SK-N-SH (cell line): ENCODE measurements at regions not wholly inside any gene's neighbourhood (a gene's known extent, or its start where the extent isn't known, plus 50 kb on each side); places are given as distances from the start of the nearest gene placed in this dataset.

Source experiments
- CTCF ChIA-PET: fragments of 300-600, 350-600 bp; formaldehyde crosslinking; extraction: SDS; loops from one replicate; lab custom pipeline; 2021; lab: Yijun Ruan, JAX
- POLR2A ChIA-PET: fragments of 350-600 bp; sonication (Branson Sonifier 250); formaldehyde crosslinking; extraction: SDS; loops from one replicate; lab custom pipeline; 2020; ENCODE audit warnings: antibody characterized with exemption, inconsistent platforms; lab: Yijun Ruan, JAX
- DNase-seq: peaks from one replicate; pipeline ENCODE4 v3.0.0; 2012
- H2AFZ ChIP-seq: fragments of 200-600 bp; sonication (generic); 2 replicates; pipeline ENCODE4 v1.8.1; 2016; ENCODE audit warnings: antibody characterized with exemption, mild to moderate bottlenecking, low read depth
- H3F3A ChIP-seq: fragments of 200-600 bp; sonication (generic); replicated peaks from 2 replicates; pipeline ENCODE3; 2016; ENCODE audit warnings: antibody characterized with exemption, mild to moderate bottlenecking; ENCODE audit not compliant: insufficient read depth
- H3K27ac ChIP-seq, 2 experiments: fragments of 200-500 bp in 1 of 2; fragments of 200-600 bp in 1 of 2; sonication (Bioruptor generic) in 1 of 2; sonication (generic), shearing (Covaris generic) in 1 of 2; 2 replicates each; pipeline versions ENCODE4 v1.5.1 to v1.6.1; 2014 to 2016; ENCODE audit warnings: low read depth in 2 of 2, inconsistent platforms in 1 of 2, low read length in 1 of 2, mild to moderate bottlenecking in 1 of 2, mixed read lengths in 1 of 2
- H3K27me3 ChIP-seq: fragments of 200-600 bp; sonication (generic), shearing (Covaris generic); 2 replicates; pipeline ENCODE4 v1.6.1; 2016; ENCODE audit warnings: mixed run types; ENCODE audit not compliant: insufficient read depth
- H3K36me3 ChIP-seq, 2 experiments: fragments of 200-500 bp in 1 of 2; fragments of 200-600 bp in 1 of 2; sonication (Bioruptor generic) in 1 of 2; sonication (generic) in 1 of 2; replicated peaks in 1 of 2; 2 replicates each; pipeline versions ENCODE3 to v1.5.1; 2014 to 2016; ENCODE audit warnings: low read length in 1 of 2, mild to moderate bottlenecking in 1 of 2; ENCODE audit not compliant: insufficient read depth in 2 of 2, control insufficient read depth in 1 of 2
- H3K4me1 ChIP-seq, 2 experiments: fragments of 200-500 bp in 1 of 2; fragments of 200-600 bp in 1 of 2; sonication (Bioruptor generic) in 1 of 2; sonication (generic), shearing (Covaris generic) in 1 of 2; 2 replicates each; pipeline versions ENCODE4 v1.5.1 to v1.6.1; 2014 to 2016; ENCODE audit warnings: low read depth in 1 of 2, low read length in 1 of 2, mixed run types in 1 of 2; ENCODE audit not compliant: insufficient read depth in 2 of 2, control insufficient read depth in 1 of 2
- H3K4me2 ChIP-seq: fragments of 200-600 bp; sonication (generic), shearing (Covaris generic); 2 replicates; pipeline ENCODE4 v1.6.1; 2017; ENCODE audit warnings: mixed run types
- H3K4me3 ChIP-seq, 2 experiments: fragments of 200-500 bp in 1 of 2; fragments of 200-600 bp in 1 of 2; sonication (Bioruptor generic) in 1 of 2; sonication (generic), shearing (Covaris generic) in 1 of 2; 2 replicates each; pipeline versions ENCODE4 v1.5.1 to v1.8.1; 2014 to 2016; ENCODE audit warnings: low read depth in 2 of 2, inconsistent platforms in 1 of 2, low read length in 1 of 2, mild to moderate bottlenecking in 1 of 2, mixed read lengths in 1 of 2, moderate library complexity in 1 of 2
- H3K79me2 ChIP-seq: fragments of 200-600 bp; sonication (generic); 2 replicates; pipeline ENCODE4 v1.8.1; 2017; ENCODE audit warnings: mild to moderate bottlenecking; ENCODE audit not compliant: insufficient read depth
- H3K9ac ChIP-seq: fragments of 200-600 bp; sonication (generic); 2 replicates; pipeline ENCODE4 v1.6.1; 2017; ENCODE audit warnings: mixed run types
- H3K9me2 ChIP-seq: fragments of 200-600 bp; sonication (generic); 2 replicates; pipeline ENCODE4 v1.6.1; 2017; ENCODE audit warnings: mixed run types
- H3K9me3 ChIP-seq: fragments of 200-600 bp; sonication (generic); 2 replicates; pipeline ENCODE4 v1.6.1; 2017; ENCODE audit warnings: mixed run types, mild to moderate bottlenecking, moderate library complexity
- H4K20me1 ChIP-seq: fragments of 200-600 bp; sonication (generic); 2 replicates; pipeline ENCODE4 v1.6.1; 2017; ENCODE audit warnings: mild to moderate bottlenecking, mixed run types; ENCODE audit not compliant: insufficient read depth
- ELF1 ChIP-seq: IDR thresholded peaks from 2 replicates; pipeline ENCODE4 v1.4.0; 2012
- EZH2phosphoT487 ChIP-seq: fragments of 200-600 bp; sonication (generic); IDR thresholded peaks from 2 replicates; pipeline ENCODE4 v1.6.1; 2017; ENCODE audit warnings: low read depth, mixed run types, mild to moderate bottlenecking, antibody characterized with exemption, moderate library complexity, borderline replicate concordance
- FOSL2 ChIP-seq: IDR thresholded peaks from 2 replicates; pipeline ENCODE4 v1.4.0; 2012; ENCODE audit warnings: low read depth, mild to moderate bottlenecking, moderate library complexity, borderline replicate concordance
- FOXJ3 ChIP-seq: sonication (generic); formaldehyde crosslinking; IDR thresholded peaks from 2 replicates; pipeline ENCODE4 v1.5.1; 2020; ENCODE audit warnings: mild to moderate bottlenecking, missing genetic modification reagents
- FOXM1 ChIP-seq: IDR thresholded peaks from 2 replicates; pipeline ENCODE4 v1.4.0; 2012; ENCODE audit warnings: low read depth, mild to moderate bottlenecking
- GATA2 ChIP-seq: sonication (generic); formaldehyde crosslinking; IDR thresholded peaks from 2 replicates; pipeline ENCODE4 v1.5.0; 2020; ENCODE audit warnings: mild to moderate bottlenecking, missing genetic modification reagents
- MXI1 ChIP-seq: IDR thresholded peaks from 2 replicates; pipeline ENCODE4 v1.6.1; 2012; ENCODE audit warnings: mild to moderate bottlenecking, low read depth, low read length, improper control_type of control experiment
- NFIC ChIP-seq: IDR thresholded peaks from 2 replicates; pipeline ENCODE4 v1.4.0; 2012; ENCODE audit warnings: borderline replicate concordance
- PBX3 ChIP-seq: IDR thresholded peaks from 2 replicates; pipeline ENCODE4; 2012
- POLR2AphosphoS5 ChIP-seq: IDR thresholded peaks from 2 replicates; pipeline ENCODE4 v1.6.1; 2012; ENCODE audit warnings: low read depth, low read length
- RAD21 ChIP-seq: IDR thresholded peaks from 2 replicates; pipeline ENCODE4 v1.6.1; 2012; ENCODE audit warnings: mild to moderate bottlenecking, low read length
- RFX5 ChIP-seq: IDR thresholded peaks from 2 replicates; pipeline ENCODE4 v1.6.1; 2012; ENCODE audit warnings: mild to moderate bottlenecking, improper control_type of control experiment, low read length
- RXRA ChIP-seq: IDR thresholded peaks from 2 replicates; pipeline ENCODE4 v1.4.0; 2012; ENCODE audit warnings: low read depth, mild to moderate bottlenecking, borderline replicate concordance
- SIN3A ChIP-seq: IDR thresholded peaks from 2 replicates; pipeline ENCODE4 v1.6.1; 2012; ENCODE audit warnings: low read depth, mild to moderate bottlenecking, low read length, moderate library complexity, borderline replicate concordance
- SMC3 ChIP-seq: IDR thresholded peaks from 2 replicates; pipeline ENCODE4 v1.6.1; 2012; ENCODE audit warnings: low read depth, low read length, improper control_type of control experiment
- TAF1 ChIP-seq: IDR thresholded peaks from 2 replicates; pipeline ENCODE4 v1.6.1; 2012; ENCODE audit warnings: low read depth, mild to moderate bottlenecking, low read length, moderate library complexity, borderline replicate concordance
- TCF12 ChIP-seq: IDR thresholded peaks from 2 replicates; pipeline ENCODE4 v1.4.0; 2012
- TEAD4 ChIP-seq: IDR thresholded peaks from 2 replicates; pipeline ENCODE4 v1.4.0; 2012; ENCODE audit warnings: mild to moderate bottlenecking, borderline replicate concordance; ENCODE audit not compliant: insufficient read depth
- YY1 ChIP-seq: IDR thresholded peaks from 2 replicates; pipeline ENCODE4 v1.4.0; 2012; ENCODE audit warnings: low read depth, mild to moderate bottlenecking
- ZBTB33 ChIP-seq: IDR thresholded peaks from 2 replicates; pipeline ENCODE4 v1.4.0; 2012; ENCODE audit warnings: low read depth, borderline replicate concordance
- WGBS: methylation state at CpG from one replicate; pipeline ENCODE4 v1.1.6; 2017; ENCODE audit warnings: low lambda C conversion rate; 5-methylcytosine and 5-hydroxymethylcytosine counted together
- TF ChIP-seq, protein P1 (sequence below): IDR thresholded peaks from 2 replicates; pipeline ENCODE4 v1.6.1; 2012; ENCODE audit warnings: mild to moderate bottlenecking, low read depth, low read length, moderate library complexity
- TF ChIP-seq, protein P2 (sequence below): fragments of 150-350 bp; IDR thresholded peaks from 2 replicates; pipeline ENCODE4 v1.6.1; 2017; ENCODE audit warnings: antibody characterized with exemption, low read length, low read depth, borderline replicate concordance
- TF ChIP-seq, protein P3 (sequence below): IDR thresholded peaks from 2 replicates; pipeline ENCODE4 v1.4.0; 2012; ENCODE audit warnings: low read depth

DNA sequence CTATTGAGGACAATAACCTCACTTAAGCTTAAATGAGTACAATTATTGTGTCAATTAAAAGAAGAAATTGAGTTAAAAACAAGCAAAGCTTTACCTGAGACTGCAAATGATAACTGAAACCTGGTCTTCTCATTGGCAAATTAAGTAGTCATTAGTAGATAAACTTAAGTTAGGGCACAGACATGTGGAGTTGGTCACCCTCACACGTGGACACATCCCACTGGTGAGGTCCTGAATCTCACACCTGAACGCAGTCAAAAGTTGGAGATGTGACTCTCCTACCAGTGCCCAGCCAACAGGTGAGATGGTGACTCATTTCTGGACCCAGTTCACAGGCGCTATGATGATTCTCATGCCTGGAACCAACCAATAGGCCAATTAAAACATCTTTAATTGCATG lies 311.6 kb downstream of the FOXL1 start:
- Histone ChIP-seq H3F3A (no peaks in the 10 kb centered on the region), H3K4me2 (no peak overlapping the region), H3K9me2 (no peaks in the 10 kb centered on the region), H3K27ac (no peak overlapping the region), H3K36me3 (no peaks in the 10 kb centered on the region), H3K9me3 (no peaks in the 10 kb centered on the region), H3K4me3 (no peak overlapping the region), H3K9ac (no peak overlapping the region), H3K4me1 (no peaks in the 10 kb centered on the region), H4K20me1 (no peaks in the 10 kb centered on the region), H2AFZ (no peak overlapping the region), H3K79me2 (no peaks in the 10 kb centered on the region), H3K27me3 (peaks cover 78% of the 10 kb centered on the region)
- DNase-seq = no peak
- WGBS = 20% methylated on average over 3 of the region's 3 CpGs
- CTCF ChIA-PET = no interaction called here
- TF ChIP-seq GATA2 (CRISPR knock-in tag) (no peak), EZH2phosphoT487 (no peak), NFIC (no peak), FOSL2 (no peak), TEAD4 (no peak), ZBTB33 (no peak), TAF1 (no peak), RXRA (no peak), ELF1 (no peak)
- TF ChIP-seq, protein P1, sequence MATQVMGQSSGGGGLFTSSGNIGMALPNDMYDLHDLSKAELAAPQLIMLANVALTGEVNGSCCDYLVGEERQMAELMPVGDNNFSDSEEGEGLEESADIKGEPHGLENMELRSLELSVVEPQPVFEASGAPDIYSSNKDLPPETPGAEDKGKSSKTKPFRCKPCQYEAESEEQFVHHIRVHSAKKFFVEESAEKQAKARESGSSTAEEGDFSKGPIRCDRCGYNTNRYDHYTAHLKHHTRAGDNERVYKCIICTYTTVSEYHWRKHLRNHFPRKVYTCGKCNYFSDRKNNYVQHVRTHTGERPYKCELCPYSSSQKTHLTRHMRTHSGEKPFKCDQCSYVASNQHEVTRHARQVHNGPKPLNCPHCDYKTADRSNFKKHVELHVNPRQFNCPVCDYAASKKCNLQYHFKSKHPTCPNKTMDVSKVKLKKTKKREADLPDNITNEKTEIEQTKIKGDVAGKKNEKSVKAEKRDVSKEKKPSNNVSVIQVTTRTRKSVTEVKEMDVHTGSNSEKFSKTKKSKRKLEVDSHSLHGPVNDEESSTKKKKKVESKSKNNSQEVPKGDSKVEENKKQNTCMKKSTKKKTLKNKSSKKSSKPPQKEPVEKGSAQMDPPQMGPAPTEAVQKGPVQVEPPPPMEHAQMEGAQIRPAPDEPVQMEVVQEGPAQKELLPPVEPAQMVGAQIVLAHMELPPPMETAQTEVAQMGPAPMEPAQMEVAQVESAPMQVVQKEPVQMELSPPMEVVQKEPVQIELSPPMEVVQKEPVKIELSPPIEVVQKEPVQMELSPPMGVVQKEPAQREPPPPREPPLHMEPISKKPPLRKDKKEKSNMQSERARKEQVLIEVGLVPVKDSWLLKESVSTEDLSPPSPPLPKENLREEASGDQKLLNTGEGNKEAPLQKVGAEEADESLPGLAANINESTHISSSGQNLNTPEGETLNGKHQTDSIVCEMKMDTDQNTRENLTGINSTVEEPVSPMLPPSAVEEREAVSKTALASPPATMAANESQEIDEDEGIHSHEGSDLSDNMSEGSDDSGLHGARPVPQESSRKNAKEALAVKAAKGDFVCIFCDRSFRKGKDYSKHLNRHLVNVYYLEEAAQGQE = no peak
- POLR2A ChIA-PET = no interaction called here

DNA sequence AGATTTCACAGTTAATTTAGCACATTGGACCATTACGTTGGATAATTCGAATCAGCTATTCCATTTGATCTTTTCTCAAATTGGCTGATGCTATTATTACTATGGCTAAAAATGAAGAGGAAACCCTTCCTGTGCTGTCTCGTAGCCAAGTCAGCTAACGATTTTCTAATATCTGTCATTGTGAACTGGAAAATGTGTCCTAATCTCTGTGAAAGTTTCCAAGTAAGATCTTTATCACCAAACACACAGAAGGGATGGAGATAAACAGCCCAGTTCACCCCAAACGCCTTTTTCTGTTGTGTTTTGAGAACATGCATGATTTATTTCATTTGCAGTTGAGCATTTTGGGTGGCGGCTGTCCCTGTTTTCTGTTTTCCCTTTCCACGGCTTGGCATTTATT lies 312.8 kb downstream of the FOXL1 start:
- H3K4me3 ChIP-seq = no peak overlapping the region
- no peak overlapping the region for H3K27ac ChIP-seq
- H3K4me2 ChIP-seq = no peak overlapping the region
- ChIA-PET POLR2A (no interaction called here), CTCF (no interaction called here)
- DNase-seq = no peak
- no peaks in the 10 kb centered on the region for H3K4me1 ChIP-seq
- no peaks in the 10 kb centered on the region for H4K20me1 ChIP-seq
- H3K27me3 ChIP-seq = peaks cover 77% of the 10 kb centered on the region
- WGBS = 13% methylated on average over 7 of the region's 7 CpGs
- H3K9ac ChIP-seq = no peak overlapping the region
- no peaks in the 10 kb centered on the region for H3K9me2 ChIP-seq
- no peaks in the 10 kb centered on the region for H3F3A ChIP-seq
- H3K79me2 ChIP-seq = no peaks in the 10 kb centered on the region
- H3K9me3 ChIP-seq = no peaks in the 10 kb centered on the region
- no peak overlapping the region for H2AFZ ChIP-seq
- H3K36me3 ChIP-seq = no peaks in the 10 kb centered on the region
- TF ChIP-seq MXI1 (no peak), TAF1 (no peak), FOSL2 (no peak), NFIC (no peak), ELF1 (no peak), PBX3 (no peak), TEAD4 (no peak), YY1 (no peak), SMC3 (no peak), TCF12 (no peak), RAD21 (no peak), RFX5 (no peak), SIN3A (no peak), FOXJ3 (no peak), POLR2AphosphoS5 (no peak), FOXM1 (no peak), RXRA (no peak)
- TF ChIP-seq, protein P2, sequence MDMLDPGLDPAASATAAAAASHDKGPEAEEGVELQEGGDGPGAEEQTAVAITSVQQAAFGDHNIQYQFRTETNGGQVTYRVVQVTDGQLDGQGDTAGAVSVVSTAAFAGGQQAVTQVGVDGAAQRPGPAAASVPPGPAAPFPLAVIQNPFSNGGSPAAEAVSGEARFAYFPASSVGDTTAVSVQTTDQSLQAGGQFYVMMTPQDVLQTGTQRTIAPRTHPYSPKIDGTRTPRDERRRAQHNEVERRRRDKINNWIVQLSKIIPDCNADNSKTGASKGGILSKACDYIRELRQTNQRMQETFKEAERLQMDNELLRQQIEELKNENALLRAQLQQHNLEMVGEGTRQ = no peak
- TF ChIP-seq, protein P3, sequence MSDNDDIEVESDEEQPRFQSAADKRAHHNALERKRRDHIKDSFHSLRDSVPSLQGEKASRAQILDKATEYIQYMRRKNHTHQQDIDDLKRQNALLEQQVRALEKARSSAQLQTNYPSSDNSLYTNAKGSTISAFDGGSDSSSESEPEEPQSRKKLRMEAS = no peak
